Karpas-422 (cell line): ENCODE measurements at regions not wholly inside any gene's neighbourhood (a gene's known extent, or its start where the extent isn't known, plus 50 kb on each side); places are given as distances from the start of the nearest gene placed in this dataset.

Experiments used
- DNase-seq: peaks from one replicate; pipeline ENCODE4 v3.0.0-alpha.2; 2015
- H2AFZ ChIP-seq: fragments of 200-600 bp; sonication (generic); 2 replicates; pipeline ENCODE4 v1.6.1; 2014; ENCODE audit warnings: antibody characterized with exemption, low read length, mixed read lengths
- H3K27ac ChIP-seq: fragments of 200-600 bp; sonication (generic); 2 replicates; pipeline ENCODE4 v1.5.1; 2014; ENCODE audit warnings: mild to moderate bottlenecking, low read length, moderate library complexity
- H3K27me3 ChIP-seq: fragments of 200-600 bp; sonication (generic); 2 replicates; pipeline ENCODE4 v1.6.1; 2014; ENCODE audit warnings: low read length, mixed read lengths
- H3K36me3 ChIP-seq: fragments of 200-600 bp; sonication (generic); 2 replicates; pipeline ENCODE4 v1.6.1; 2014; ENCODE audit warnings: low read length, mixed read lengths; ENCODE audit not compliant: insufficient read depth
- H3K4me1 ChIP-seq: fragments of 200-600 bp; sonication (generic); 2 replicates; pipeline ENCODE4 v1.6.1; 2014; ENCODE audit warnings: mild to moderate bottlenecking, low read length, mixed read lengths
- H3K4me2 ChIP-seq: fragments of 200-600 bp; sonication (generic); 2 replicates; pipeline ENCODE4 v1.6.1; 2014; ENCODE audit warnings: low read length, low read depth, mild to moderate bottlenecking; ENCODE audit not compliant: poor library complexity, severe bottlenecking
- H3K4me3 ChIP-seq: fragments of 200-600 bp; sonication (generic); 2 replicates; pipeline ENCODE4 v1.5.1; 2014; ENCODE audit warnings: mild to moderate bottlenecking, antibody characterized with exemption, low read length, mixed read lengths
- H3K79me2 ChIP-seq: fragments of 200-600 bp; sonication (generic); 2 replicates; pipeline ENCODE4 v1.6.1; 2014; ENCODE audit warnings: mild to moderate bottlenecking, low read length, mixed read lengths
- H3K9ac ChIP-seq: fragments of 200-600 bp; sonication (generic); 2 replicates; pipeline ENCODE4 v1.6.0; 2014; ENCODE audit warnings: low read length
- H3K9me2 ChIP-seq: fragments of 200-600 bp; sonication (generic), shearing (Covaris generic); replicated peaks from 2 replicates; pipeline ENCODE4 v1.6.0; 2014; ENCODE audit warnings: mild to moderate bottlenecking, low read length, moderate library complexity; ENCODE audit not compliant: insufficient read depth
- H3K9me3 ChIP-seq: fragments of 300-700, 200-600 bp; sonication (generic); 2 replicates; pipeline ENCODE4 v1.6.1; 2014; ENCODE audit warnings: low read length, mixed read lengths
- H4K20me1 ChIP-seq: fragments of 200-600 bp; sonication (generic); 2 replicates; pipeline ENCODE4 v1.6.1; 2014; ENCODE audit warnings: mild to moderate bottlenecking, antibody characterized with exemption, low read length, low read depth; ENCODE audit not compliant: insufficient read depth

GRCh38 chr14:44283836-44284235 is 223.2 kb downstream of the FSCB start:
- H3K4me1 ChIP-seq = peaks cover 5% of the 10 kb centered on the region; the same call in 1 of the 2 replicates
- H3K36me3 ChIP-seq = no peaks in the 10 kb centered on the region
- no peaks in the 10 kb centered on the region for H3K79me2 ChIP-seq
- H3K9ac ChIP-seq = no peak overlapping the region
- H4K20me1 ChIP-seq = no peaks in the 10 kb centered on the region
- H2AFZ ChIP-seq = no peak overlapping the region
- no peak for DNase-seq
- H3K9me2 ChIP-seq = no peaks in the 10 kb centered on the region
- no peak overlapping the region for H3K4me2 ChIP-seq
- no peaks in the 10 kb centered on the region for H3K27me3 ChIP-seq
- no peaks in the 10 kb centered on the region for H3K9me3 ChIP-seq
- no peak overlapping the region for H3K27ac ChIP-seq
- H3K4me3 ChIP-seq = no peak overlapping the region

- DNase-seq = no peak
- Histone ChIP-seq H3K27ac (no peak overlapping the region), H2AFZ (0 out of 2 replicates have a peak overlapping the region, but pooled peaks have one; percentile 36), H3K27me3 (no peaks in the 10 kb centered on the region), H3K9me2 (no peaks in the 10 kb centered on the region), H4K20me1 (no peaks in the 10 kb centered on the region), H3K36me3 (no peaks in the 10 kb centered on the region), H3K79me2 (no peaks in the 10 kb centered on the region), H3K9ac (no peak overlapping the region), H3K9me3 (no peaks in the 10 kb centered on the region), H3K4me2 (no peak overlapping the region), H3K4me1 (peaks cover 5% of the 10 kb centered on the region; the same call in 1 of the 2 replicates), H3K4me3 (no peak overlapping the region)
These were observed 227.7 kb downstream of the FSCB start for GRCh38 chr14:44279357-44279756.

- H3K9me2 ChIP-seq = no peaks in the 10 kb centered on the region
- H4K20me1 ChIP-seq = no peaks in the 10 kb centered on the region
- H3K27me3 ChIP-seq = no peaks in the 10 kb centered on the region
- H3K79me2 ChIP-seq = no peaks in the 10 kb centered on the region
- no peak overlapping the region for H3K9ac ChIP-seq
- H2AFZ ChIP-seq = 0 out of 2 replicates have a peak overlapping the region, but pooled peaks have one; percentile 4
- no peak overlapping the region for H3K4me3 ChIP-seq
- H3K27ac ChIP-seq = no peak overlapping the region
- no peak overlapping the region for H3K4me2 ChIP-seq
- H3K4me1 ChIP-seq = no peaks in the 10 kb centered on the region
- no peaks in the 10 kb centered on the region for H3K36me3 ChIP-seq
- H3K9me3 ChIP-seq = no peaks in the 10 kb centered on the region
- DNase-seq = no peak
These were observed 235.4 kb downstream of the FSCB start for GRCh38 chr14:44271637-44272036.

DNA sequence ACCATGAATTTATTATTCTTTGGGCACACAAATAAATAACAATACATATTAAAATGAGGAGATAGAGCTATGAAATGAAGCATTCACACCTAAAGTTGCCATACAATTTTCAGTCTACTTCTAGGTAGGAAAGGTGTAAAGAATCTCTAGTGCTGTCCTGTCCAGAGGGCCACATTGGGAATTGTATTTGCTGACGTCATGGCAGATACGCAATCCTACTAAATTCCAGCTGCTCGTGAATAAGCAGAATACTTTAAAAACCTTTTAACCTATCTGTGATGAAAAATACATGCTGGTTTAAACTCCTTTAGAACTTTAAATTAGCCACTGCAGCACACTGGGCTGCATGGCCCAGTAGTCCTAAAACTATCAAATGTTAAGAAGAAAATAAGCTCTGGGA is 236.1 kb downstream of the FSCB start:
- H3K36me3 ChIP-seq = no peaks in the 10 kb centered on the region
- H3K9me3 ChIP-seq = no peaks in the 10 kb centered on the region
- H4K20me1 ChIP-seq = no peaks in the 10 kb centered on the region
- no peak overlapping the region for H3K4me3 ChIP-seq
- no peak overlapping the region for H3K27ac ChIP-seq
- H3K4me2 ChIP-seq = no peak overlapping the region
- H2AFZ ChIP-seq = no peak overlapping the region
- no peaks in the 10 kb centered on the region for H3K4me1 ChIP-seq
- H3K27me3 ChIP-seq = no peaks in the 10 kb centered on the region
- no peaks in the 10 kb centered on the region for H3K9me2 ChIP-seq
- DNase-seq = no peak
- no peaks in the 10 kb centered on the region for H3K79me2 ChIP-seq
- no peak overlapping the region for H3K9ac ChIP-seq

- Histone ChIP-seq H3K4me2 (no peak overlapping the region), H3K36me3 (no peaks in the 10 kb centered on the region), H3K79me2 (no peaks in the 10 kb centered on the region), H3K27me3 (no peaks in the 10 kb centered on the region), H3K9me3 (no peaks in the 10 kb centered on the region), H3K9me2 (no peaks in the 10 kb centered on the region), H3K9ac (no peak overlapping the region), H3K4me3 (no peak overlapping the region), H2AFZ (no peak overlapping the region), H4K20me1 (no peaks in the 10 kb centered on the region), H3K27ac (no peak overlapping the region), H3K4me1 (no peaks in the 10 kb centered on the region)
- no peak for DNase-seq
These were observed 241.8 kb downstream of the FSCB start for GRCh38 chr14:44265246-44265645.

- H3K9me2 ChIP-seq = no peaks in the 10 kb centered on the region
- H2AFZ ChIP-seq = no peak overlapping the region
- H3K9ac ChIP-seq = no peak overlapping the region
- H3K4me1 ChIP-seq = no peaks in the 10 kb centered on the region
- H3K27ac ChIP-seq = no peak overlapping the region
- H3K9me3 ChIP-seq = peaks cover 2% of the 10 kb centered on the region; the same call in 1 of the 2 replicates
- H4K20me1 ChIP-seq = no peaks in the 10 kb centered on the region
- no peaks in the 10 kb centered on the region for H3K79me2 ChIP-seq
- no peaks in the 10 kb centered on the region for H3K27me3 ChIP-seq
- H3K4me2 ChIP-seq = no peak overlapping the region
- no peak overlapping the region for H3K4me3 ChIP-seq
- no peaks in the 10 kb centered on the region for H3K36me3 ChIP-seq
- DNase-seq = no peak
These were observed 291.4 kb downstream of the FSCB start for GRCh38 chr14:44215660-44216059.

DNA sequence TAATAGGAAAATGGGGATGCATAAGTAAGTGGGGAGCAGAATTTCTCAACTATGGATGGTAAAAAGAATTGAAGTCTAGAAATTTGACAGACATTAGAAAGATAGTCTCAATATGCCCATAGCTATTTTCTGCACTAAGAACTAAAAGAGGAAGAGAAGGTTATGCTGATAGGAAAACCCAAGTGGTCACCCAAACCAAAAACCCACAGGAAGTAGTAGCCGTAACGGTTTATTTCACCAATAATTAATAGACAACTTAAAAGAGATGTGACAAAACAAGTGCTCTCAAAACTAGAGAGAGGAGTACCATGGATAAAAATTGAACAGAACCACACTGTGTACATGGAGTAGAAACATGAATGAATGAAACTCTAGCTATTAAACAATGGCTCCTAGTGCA is 295.4 kb downstream of the FSCB start:
- no peak for DNase-seq
- no peaks in the 10 kb centered on the region for H3K36me3 ChIP-seq
- H3K9ac ChIP-seq = no peak overlapping the region
- H3K27me3 ChIP-seq = no peaks in the 10 kb centered on the region
- no peaks in the 10 kb centered on the region for H4K20me1 ChIP-seq
- no peak overlapping the region for H3K27ac ChIP-seq
- H3K79me2 ChIP-seq = no peaks in the 10 kb centered on the region
- peak overlapping the region; percentile 50 for H2AFZ ChIP-seq
- no peak overlapping the region for H3K4me2 ChIP-seq
- H3K9me3 ChIP-seq = peaks cover 2% of the 10 kb centered on the region; the same call in 1 of the 2 replicates
- no peak overlapping the region for H3K4me3 ChIP-seq
- no peaks in the 10 kb centered on the region for H3K4me1 ChIP-seq
- H3K9me2 ChIP-seq = no peaks in the 10 kb centered on the region

- H3K27me3 ChIP-seq = no peaks in the 10 kb centered on the region
- peaks cover 5% of the 10 kb centered on the region; the same call in 1 of the 2 replicates for H3K4me1 ChIP-seq
- H3K36me3 ChIP-seq = no peaks in the 10 kb centered on the region
- no peaks in the 10 kb centered on the region for H3K9me2 ChIP-seq
- H2AFZ ChIP-seq = peak overlapping the region; percentile 73
- no peak overlapping the region for H3K9ac ChIP-seq
- no peak overlapping the region for H3K4me2 ChIP-seq
- H3K9me3 ChIP-seq = no peaks in the 10 kb centered on the region
- H3K4me3 ChIP-seq = no peak overlapping the region
- DNase-seq = no peak
- H4K20me1 ChIP-seq = no peaks in the 10 kb centered on the region
- H3K79me2 ChIP-seq = no peaks in the 10 kb centered on the region
- no peak overlapping the region for H3K27ac ChIP-seq
These were observed 302.8 kb downstream of the FSCB start for GRCh38 chr14:44204061-44204835.
